NCI-H187 (cell line): ENCODE measurements at regions not wholly inside any gene's neighbourhood (a gene's known extent, or its start where the extent isn't known, plus 50 kb on each side); places are given as distances from the start of the nearest gene placed in this dataset.
"Not testable (repeated sequence)": the region's sequence is repeated elsewhere in the genome, so short reads cannot be mapped to it uniquely, and the experiment has no call there.

Source experiments
- DNase-seq, 2 experiments: peaks; one replicate each; lab custom pipeline; 2025; lab: John Stamatoyannopoulos, UW

- DNase-seq = no peak
Observed at GRCh38 chr6:130674604-130675003, 152.6 kb upstream of the SMLR1 start.

DNA sequence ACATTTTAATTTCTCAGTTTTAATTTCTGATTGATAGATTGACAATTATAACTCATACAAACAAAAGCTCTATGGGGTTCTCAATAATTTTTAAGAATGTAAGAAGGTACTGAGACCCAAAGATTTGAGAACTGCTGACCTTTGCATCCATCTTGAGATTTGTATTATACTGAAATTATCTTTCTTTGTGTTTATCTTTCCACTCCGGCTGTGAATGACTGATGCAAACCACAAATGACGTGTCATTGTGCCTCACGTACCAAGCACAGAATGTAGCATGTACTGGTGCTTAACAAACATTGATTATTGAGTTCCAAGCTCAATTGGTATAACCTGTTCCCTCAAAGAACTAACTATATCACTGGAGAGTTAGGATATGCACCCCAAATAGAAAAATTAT is 152.1 kb upstream of the SMLR1 start:
- DNase-seq = no peak

DNA sequence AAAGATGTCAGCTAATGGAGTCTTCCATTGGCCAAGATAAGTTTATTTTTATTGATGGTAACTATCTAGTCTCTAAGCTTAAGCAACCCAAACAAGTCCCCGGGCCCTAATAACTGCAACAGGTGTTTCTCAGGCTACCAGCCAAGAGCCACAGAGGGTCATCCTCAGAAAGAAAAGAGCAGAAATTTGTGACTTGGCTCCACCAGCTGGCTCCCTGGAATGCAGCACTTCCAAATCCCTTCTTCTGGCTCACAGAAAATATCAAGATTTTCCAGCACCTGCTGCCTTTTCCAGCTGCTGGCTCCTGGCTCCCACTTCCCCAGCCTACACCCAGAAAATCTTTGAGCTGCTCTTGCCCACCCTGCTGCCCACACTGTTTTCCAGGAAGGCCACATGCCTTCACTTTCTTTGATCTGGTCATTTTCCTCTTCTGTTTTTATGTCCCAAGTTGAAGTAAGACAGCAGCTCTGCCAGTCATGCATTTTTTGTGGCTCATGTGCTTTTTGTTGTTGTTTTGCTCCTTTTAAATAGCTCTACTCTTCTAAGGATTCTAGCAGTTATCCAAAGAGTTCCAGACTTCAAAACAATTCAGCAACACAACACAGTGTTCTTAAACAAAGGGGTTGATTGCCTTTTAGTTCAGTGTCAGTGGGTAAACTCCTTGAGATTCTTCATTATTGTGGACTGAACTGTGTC is 151.0 kb upstream of the SMLR1 start:
- no peak for DNase-seq

- no peak for DNase-seq
Observed at GRCh38 chr6:130676773-130677144, 150.4 kb upstream of the SMLR1 start.

DNA sequence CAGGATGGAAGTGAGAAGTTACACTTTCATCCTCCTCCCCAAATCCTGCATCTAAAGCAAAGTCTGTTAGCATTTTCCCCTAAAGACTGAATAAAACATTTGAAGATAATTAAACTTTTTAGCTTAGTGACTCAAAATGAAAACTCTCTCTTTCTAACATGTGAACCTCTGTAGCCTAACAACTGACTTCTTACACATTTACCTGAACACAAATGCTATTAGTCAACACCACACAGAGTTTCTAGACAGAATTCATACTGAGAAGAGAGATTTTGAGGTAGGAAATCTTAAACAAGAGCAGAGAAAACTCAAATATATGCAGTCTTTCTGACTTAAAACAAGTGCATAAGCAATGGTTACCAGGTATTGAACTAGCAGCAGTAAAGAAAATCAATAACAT is 149.9 kb upstream of the SMLR1 start:
- DNase-seq = no peak

DNA sequence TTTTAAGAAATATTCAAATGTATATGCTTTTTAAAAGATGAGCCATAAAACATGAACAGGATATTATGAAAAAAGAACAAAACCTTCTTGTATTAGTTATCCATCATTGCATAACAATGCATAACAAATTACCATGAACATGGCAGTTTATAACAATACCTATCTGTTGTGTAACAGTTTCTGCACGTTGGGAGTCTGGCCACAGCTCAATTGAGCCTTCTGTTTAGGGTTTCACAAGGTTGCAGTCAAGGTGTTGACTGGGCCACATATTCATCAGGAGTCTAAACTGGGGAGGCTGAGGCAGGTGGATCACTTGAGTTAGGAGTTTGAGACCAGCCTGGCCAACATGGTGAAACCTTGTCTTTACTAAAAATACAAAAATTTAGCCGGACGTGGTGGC is 149.4 kb upstream of the SMLR1 start:
- DNase-seq = no peak

DNA sequence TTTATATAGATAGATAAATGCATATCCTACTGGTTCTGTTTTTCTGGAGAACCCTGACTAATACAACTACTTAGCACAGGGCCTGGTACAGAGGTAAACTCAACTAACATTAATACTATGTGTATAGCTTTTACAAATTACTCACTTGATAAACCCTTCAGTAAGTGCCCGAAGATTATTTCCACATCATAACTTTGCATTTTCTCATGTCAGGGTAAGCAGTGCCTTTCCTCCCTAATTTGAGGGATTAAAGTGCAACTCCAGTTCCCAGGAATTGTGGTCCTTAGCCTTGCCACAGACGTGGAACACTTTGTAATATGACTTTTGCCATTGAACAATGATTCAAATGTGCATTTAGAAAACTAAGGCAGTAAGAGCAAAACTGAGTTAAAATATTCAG is 147.5 kb upstream of the SMLR1 start:
- DNase-seq = no peak

DNA sequence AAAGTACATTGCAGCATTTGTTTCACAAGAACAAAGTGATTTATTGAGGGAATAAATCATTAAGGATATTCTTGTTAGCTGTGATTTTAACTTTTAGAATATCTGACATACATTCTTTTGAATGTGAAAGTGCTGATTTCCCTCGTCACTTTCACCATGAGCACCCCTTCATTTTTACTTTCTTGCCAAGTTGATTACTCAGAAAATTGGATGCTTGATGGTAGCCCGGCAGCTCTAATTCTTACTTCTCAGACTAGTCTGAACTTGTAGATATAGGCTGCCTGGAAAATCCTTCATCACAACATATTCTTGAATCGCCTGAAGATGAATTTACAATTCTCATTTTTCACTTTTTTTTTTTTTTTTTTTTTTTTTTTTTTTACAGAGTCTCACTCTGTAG is 147.1 kb upstream of the SMLR1 start:
- DNase-seq = no peak

DNA sequence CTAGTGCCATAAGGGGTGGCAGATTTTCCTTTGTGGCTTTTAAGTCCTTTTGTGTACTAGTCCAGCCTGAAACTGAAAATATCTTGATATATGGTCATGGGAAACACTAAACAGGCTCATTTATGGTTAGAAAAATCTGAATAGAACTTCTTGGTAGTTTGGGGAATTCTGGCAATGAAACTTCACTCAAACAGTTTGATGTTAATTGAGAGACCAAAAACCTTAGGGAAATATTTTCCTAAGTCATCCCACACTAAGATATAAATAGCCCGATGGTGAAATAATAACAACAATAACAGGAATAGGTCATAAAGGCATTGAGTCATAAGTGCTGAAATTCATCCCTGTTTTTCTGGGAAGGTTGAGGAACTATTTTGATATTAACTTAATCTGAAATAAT is 146.2 kb upstream of the SMLR1 start:
- no peak for DNase-seq

DNA sequence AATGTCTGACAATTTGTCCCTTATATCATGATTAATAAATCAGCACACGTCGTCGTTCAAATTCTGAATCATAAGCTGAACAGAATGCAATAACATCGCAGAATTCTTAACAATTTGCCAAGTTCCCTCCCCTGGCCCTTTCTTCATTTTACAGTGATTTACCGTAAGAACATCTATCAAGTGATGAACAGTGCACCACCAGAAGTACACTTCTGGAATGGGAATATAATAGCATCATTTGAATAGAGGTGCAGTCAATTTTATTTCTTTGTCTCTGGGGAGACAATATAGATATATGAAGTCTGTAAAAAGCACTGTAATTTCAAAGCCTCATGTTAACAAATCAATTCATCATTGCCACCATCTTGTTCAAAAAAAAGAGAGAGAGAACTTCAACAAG is 145.1 kb upstream of the SMLR1 start:
- no peak for DNase-seq

DNA sequence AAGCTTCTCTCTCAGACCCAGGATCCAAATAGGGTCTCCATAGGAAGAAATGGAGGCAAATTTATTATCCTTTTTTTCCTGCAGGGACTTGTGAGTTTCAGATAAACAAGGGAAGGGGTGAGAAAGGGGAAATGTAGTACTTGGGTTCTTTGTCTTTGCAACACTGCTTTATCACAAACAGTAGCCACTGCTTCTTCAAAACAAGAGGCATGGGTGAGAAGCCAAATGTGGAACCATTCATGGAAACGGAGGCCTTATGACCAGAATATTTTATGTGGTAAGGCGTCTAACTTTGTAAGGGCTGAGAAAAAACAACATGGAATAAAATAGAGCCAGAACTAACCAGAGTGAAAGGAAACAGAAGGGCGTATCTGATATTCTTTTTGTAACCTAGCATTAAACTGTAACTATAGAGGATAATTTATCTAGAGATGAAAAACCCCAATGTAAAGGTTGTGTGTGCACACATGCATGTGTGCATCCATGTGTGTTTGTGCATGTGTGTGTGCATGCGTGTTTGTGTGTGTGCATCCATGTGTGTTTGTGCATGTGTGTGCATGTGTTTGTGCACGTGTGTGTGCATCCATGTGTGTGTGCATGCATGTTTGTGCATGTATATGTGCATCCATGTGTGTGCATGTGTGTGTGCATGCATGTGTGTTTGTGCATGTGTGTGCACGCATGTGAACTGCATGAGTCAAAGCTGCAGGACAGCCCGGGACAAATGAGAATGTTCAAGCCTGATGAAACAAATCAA is 143.3 kb upstream of the SMLR1 start:
- DNase-seq = no peak

GRCh38 chr6:130692659-130693058 is 134.5 kb upstream of the SMLR1 start:
- no peak for DNase-seq

DNA sequence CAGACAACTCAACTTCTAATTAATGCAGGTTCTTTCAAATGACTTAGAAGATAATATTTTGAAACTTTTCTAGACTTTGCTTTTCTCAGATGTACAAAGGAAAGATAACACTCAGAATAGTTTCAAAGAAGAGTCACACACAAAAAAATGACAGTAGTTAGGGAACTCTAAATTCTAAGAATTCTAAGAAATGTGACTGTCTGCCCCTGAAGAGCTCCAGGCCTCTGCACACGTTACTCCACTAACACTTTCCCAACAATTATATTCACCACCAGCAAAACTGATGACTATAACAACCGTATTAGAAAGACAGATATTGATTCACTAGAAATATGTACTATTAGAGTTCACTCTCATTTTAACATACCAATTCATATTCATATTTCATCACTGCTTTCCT is 133.3 kb upstream of the SMLR1 start:
- DNase-seq = no peak

DNA sequence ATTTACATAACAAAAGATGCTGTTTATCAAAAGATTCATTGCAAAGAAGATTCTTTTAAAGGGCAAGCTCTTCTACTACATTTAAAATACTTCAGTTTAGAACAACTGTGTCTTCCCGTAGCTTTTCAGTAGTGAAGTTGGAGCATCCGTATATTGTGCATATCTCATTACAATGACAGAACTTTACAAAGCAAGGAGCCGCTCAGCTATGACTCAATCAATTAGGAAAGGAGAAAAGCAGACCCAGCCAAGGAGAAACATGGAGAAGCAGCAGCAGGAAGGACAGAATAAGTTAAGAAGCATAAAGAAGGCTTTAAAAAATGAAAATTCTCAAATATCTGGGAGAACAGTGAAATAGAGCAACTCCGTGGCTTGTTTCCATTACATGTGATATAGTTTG is 132.6 kb upstream of the SMLR1 start:
- no peak for DNase-seq

- DNase-seq = no peak
Observed at GRCh38 chr6:130696806-130697205, 130.4 kb upstream of the SMLR1 start.

DNA sequence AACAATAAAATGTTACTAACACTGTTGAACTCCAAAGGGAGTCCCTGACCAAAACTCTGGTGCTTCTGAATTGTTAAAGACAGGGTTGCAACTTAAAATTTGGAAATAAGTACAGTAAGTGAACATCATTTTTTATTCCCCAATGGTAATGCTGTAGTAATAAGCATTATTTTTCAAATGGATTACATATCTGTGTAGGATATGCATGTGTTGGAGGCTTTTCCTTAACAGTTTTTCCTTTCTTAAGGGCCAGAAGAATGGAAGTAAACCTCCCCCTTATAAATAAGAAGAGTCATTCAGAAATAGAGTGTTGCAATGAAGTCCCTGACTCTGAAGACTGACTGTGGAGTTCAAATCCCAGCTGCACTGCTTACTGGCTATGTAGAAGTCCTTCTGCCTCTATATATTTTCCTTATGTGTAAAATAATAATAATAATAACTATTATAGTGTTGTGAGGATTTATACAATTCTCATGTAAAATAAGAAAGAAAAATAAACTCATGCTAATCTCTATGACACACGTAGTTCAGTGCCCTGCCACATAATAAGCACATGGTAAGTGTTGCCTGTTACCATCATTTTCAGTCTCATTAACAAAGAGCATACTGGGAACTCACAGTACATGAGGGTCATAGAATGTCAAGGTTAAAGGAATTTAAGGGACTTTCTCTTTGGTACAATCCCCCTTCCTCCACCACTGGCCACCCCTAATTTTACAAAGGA is 129.8 kb upstream of the SMLR1 start:
- no peak for DNase-seq

DNA sequence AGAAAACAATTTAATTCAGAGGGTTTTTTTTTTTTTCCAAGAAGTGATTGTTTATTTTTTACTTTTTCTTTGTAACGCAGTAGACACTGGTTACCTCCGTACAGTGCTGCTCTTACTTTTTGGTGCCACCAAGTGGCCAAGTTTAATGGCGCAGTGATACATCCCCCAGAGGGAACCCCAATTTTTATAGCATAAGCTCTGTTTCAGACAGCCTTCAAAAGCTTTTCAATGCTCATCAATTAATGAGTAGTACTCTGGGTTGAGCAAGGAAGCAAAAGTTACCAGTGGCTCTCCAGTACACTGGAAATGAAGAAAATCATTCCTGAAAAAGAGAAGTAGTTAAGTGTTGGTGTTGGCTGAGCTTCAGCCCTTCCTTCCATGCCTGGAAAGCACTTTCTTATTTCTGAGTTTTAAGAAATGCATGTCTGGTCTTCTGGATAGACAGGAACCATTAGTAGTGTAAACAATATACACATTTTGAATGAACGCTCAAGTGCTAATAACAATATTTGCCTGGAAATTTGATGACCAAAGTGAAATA is 129.1 kb upstream of the SMLR1 start:
- DNase-seq = no peak

DNA sequence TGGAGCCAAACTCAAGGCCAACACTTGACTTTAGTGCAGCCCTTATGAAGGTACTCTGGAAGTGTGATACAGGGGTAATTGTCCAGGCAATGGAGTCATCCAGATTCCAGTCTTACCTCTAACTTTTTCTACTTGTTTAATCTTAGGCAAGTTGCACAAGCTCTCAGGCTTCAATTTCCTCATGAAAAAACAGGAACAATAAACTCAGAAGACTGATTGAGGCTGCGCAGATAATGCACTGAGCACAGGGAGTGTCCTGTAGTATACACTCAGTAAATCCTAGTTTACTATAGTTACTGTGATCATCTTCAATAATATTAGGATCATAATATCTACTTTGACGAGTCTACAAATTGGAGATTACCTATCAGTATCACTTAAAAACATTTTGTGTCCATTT is 127.5 kb upstream of the SMLR1 start:
- DNase-seq = no peak

DNA sequence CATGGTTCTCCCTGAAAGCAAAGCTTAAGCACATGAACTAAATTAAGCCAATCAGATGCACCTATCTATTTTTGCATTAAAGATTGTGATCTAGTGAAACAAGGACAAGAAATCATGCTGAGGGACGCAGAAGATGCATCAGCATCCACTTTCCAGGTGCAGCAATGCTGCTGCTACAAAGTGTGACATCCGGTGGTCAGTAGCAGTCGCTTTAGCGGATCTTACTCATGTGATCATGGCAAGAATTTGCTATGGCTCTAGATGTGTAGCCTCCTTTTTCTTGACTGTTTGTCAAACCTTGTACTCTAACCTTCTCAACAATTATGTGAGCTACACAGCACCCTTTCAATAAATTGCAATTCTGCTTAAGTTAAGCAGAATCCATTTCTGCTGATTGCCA is 126.8 kb upstream of the SMLR1 start:
- DNase-seq = no peak

- DNase-seq = no peak
Observed at GRCh38 chr6:130708338-130708737, 118.9 kb upstream of the SMLR1 start.

DNA sequence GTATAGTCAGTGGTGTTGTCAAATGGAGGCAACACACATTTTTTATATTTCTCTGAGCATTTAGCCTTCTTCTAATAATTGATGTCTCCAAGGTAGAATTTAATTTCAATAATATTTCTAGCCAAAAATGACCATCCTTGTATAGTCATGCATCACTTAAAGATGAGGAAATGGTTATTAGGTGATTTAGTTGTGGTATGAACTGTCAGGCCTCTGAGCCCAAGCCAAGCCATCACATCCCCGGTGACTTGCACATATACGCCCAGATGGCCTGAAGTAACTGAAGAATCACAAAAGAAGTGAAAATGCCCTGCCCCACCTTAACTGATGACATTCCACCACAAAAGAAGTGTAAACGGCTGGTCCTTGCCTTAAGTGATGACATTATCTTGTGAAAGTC is 115.6 kb upstream of the SMLR1 start:
- not testable (repeated sequence) for DNase-seq

DNA sequence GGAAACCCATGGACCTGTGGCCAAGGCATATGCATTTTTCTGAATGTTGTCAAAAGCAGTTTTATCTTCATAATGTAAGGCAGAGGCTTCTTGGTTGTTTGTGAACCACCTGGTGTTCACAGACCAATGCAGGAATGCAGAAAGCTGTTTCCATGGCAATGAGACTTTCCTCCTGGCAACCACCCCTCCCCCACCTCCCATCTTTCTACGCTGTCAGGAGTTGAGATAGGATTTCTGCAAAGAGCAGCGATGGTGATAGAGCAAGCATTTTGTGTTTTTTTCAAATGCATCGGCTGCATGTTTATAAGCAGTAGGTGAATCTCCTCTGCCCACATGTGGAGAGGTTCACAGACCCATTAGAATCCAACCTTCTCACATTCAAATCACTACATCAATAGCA is 114.1 kb upstream of the SMLR1 start:
- no peak for DNase-seq

- no peak for DNase-seq
Observed at GRCh38 chr6:130715058-130715457, 112.1 kb upstream of the SMLR1 start.
